ENCODE measurements at regions not wholly inside any gene's neighbourhood (a gene's known extent, or its start where the extent isn't known, plus 50 kb on each side); places are given as distances from the start of the nearest gene placed in this dataset.

GRCh38 chr11:8754241-8754640 is 71.6 kb downstream of the RPL27A start:
- TF ChIP-seq CTCF (IDR thresholded peaks at IDR 0.05; ENCODE audit: low read depth, low read length, poor library complexity, severe bottlenecking) (no peak), EZH2phosphoT487 (IDR thresholded peaks at IDR 0.05; ENCODE audit: borderline replicate concordance, low read length) (no peak)
